ENCODE measurements at regions not wholly inside any gene's neighbourhood (a gene's known extent, or its start where the extent isn't known, plus 50 kb on each side); places are given as distances from the start of the nearest gene placed in this dataset.
"Not testable (repeated sequence)": the region's sequence is repeated elsewhere in the genome, so short reads cannot be mapped to it uniquely, and the experiment has no call there.

GRCh38 chr1:858649-859041, 65.1 kb upstream of the SAMD11 start:
- Histone ChIP-seq H4K91ac (ENCODE audit: low read length) (peak overlapping the region; percentile 50), H3K27me3 (ENCODE audit: control insufficient read depth in 1 of 2, insufficient read depth in 1 of 2, low read length in 2 of 2) (peaks cover 14 to 27% of the 10 kb centered on the region in 2 experiments), H3K4me3 (ENCODE audit: insufficient read depth in 1 of 2, low read depth in 1 of 2, low read length in 2 of 2) (peak overlapping the region in 1 of 2 experiments; percentile 18), H3K36me3 (ENCODE audit: control insufficient read depth in 1 of 2, insufficient read depth in 2 of 2, low read depth in 1 of 2, low read length in 2 of 2) (peaks cover 4 to 12% of the 10 kb centered on the region in 2 experiments)
- not testable (repeated sequence) for H3K4me1 ChIP-seq (ENCODE audit: control insufficient read depth, insufficient read depth, low read depth, low read length); H3K23ac ChIP-seq (ENCODE audit: low read length in 2 of 2); H2BK5ac ChIP-seq (ENCODE audit: low read depth, low read length, poor library complexity, severe bottlenecking); H3K4ac ChIP-seq (ENCODE audit: low read depth in 1 of 2, low read length in 2 of 2); H3K27ac ChIP-seq (ENCODE audit: low read length, poor library complexity, severe bottlenecking); H4K8ac ChIP-seq (ENCODE audit: low read length); H3K79me1 ChIP-seq (replicated peaks; ENCODE audit: low read length, poor library complexity, severe bottlenecking); H3K18ac ChIP-seq (ENCODE audit: low read depth in 1 of 2, low read length in 2 of 2); H2AK5ac ChIP-seq (ENCODE audit: low read length, severe bottlenecking); DNase-seq; H3K4me2 ChIP-seq (ENCODE audit: low read length, poor library complexity, severe bottlenecking); H3K14ac ChIP-seq (ENCODE audit: low read length in 2 of 2); H3K9ac ChIP-seq (ENCODE audit: low read length); H2BK15ac ChIP-seq (ENCODE audit: low read depth, poor library complexity, severe bottlenecking); H2BK120ac ChIP-seq (ENCODE audit: low read depth, low read length); H2BK12ac ChIP-seq (ENCODE audit: low read length in 2 of 2); H2AFZ ChIP-seq (ENCODE audit: low read depth, low read length); H3K9me3 ChIP-seq (ENCODE audit: control insufficient read depth, low read length)
- 24% methylated on average over 6 of the region's 12 CpGs for WGBS

- H3K27ac ChIP-seq (ENCODE audit: low read length, poor library complexity, severe bottlenecking); H3K4me3 ChIP-seq (ENCODE audit: insufficient read depth in 1 of 2, low read depth in 1 of 2, low read length in 2 of 2): not testable (repeated sequence)
These were observed 62.8 kb upstream of the SAMD11 start for GRCh38 chr1:860941-861340.

GRCh38 chr1:861714-862113, 62.0 kb upstream of the SAMD11 start:
- Histone ChIP-seq H2BK15ac (ENCODE audit: low read depth, poor library complexity, severe bottlenecking) (no peak overlapping the region), H2BK5ac (ENCODE audit: low read depth, low read length, poor library complexity, severe bottlenecking) (no peak overlapping the region), H2AK5ac (ENCODE audit: low read length, severe bottlenecking) (no peak overlapping the region), H3K4ac (ENCODE audit: low read depth in 1 of 2, low read length in 2 of 2) (no peak overlapping the region), H2AFZ (ENCODE audit: low read depth, low read length) (no peak overlapping the region), H3K27me3 (ENCODE audit: control insufficient read depth in 1 of 2, insufficient read depth in 1 of 2, low read length in 2 of 2) (peaks cover 31 to 53% of the 10 kb centered on the region in 2 experiments), H3K36me3 (ENCODE audit: control insufficient read depth in 1 of 2, insufficient read depth in 2 of 2, low read depth in 1 of 2, low read length in 2 of 2) (no peaks in the 10 kb centered on the region), H4K8ac (ENCODE audit: low read length) (no peak overlapping the region), H3K27ac (ENCODE audit: low read length, poor library complexity, severe bottlenecking) (no peak overlapping the region), H3K23ac (ENCODE audit: low read length in 2 of 2) (no peak overlapping the region), H3K9ac (ENCODE audit: low read length) (no peak overlapping the region), H3K14ac (ENCODE audit: low read length in 2 of 2) (no peak overlapping the region), H2BK120ac (ENCODE audit: low read depth, low read length) (no peak overlapping the region), H3K79me1 (replicated peaks; ENCODE audit: low read length, poor library complexity, severe bottlenecking) (no peaks in the 10 kb centered on the region), H3K18ac (ENCODE audit: low read depth in 1 of 2, low read length in 2 of 2) (no peak overlapping the region), H3K4me1 (ENCODE audit: control insufficient read depth, insufficient read depth, low read depth, low read length) (no peaks in the 10 kb centered on the region), H2BK12ac (ENCODE audit: low read length in 2 of 2) (no peak overlapping the region), H3K4me3 (ENCODE audit: insufficient read depth in 1 of 2, low read depth in 1 of 2, low read length in 2 of 2) (no peak overlapping the region), H3K9me3 (ENCODE audit: control insufficient read depth, low read length) (no peaks in the 10 kb centered on the region), H4K91ac (ENCODE audit: low read length) (no peak overlapping the region), H3K4me2 (ENCODE audit: low read length, poor library complexity, severe bottlenecking) (no peak overlapping the region)
- no peak for DNase-seq

More at GRCh38 chr1:860941-861340, 62.8 kb upstream of the SAMD11 start:
- H4K8ac ChIP-seq (ENCODE audit: low read length); H2AK5ac ChIP-seq (ENCODE audit: low read length, severe bottlenecking); H3K18ac ChIP-seq (ENCODE audit: low read depth in 1 of 2, low read length in 2 of 2); DNase-seq; H2AFZ ChIP-seq (ENCODE audit: low read depth, low read length); H3K36me3 ChIP-seq (ENCODE audit: control insufficient read depth in 1 of 2, insufficient read depth in 2 of 2, low read depth in 1 of 2, low read length in 2 of 2); H3K14ac ChIP-seq (ENCODE audit: low read length in 2 of 2); H3K79me1 ChIP-seq (replicated peaks; ENCODE audit: low read length, poor library complexity, severe bottlenecking); H3K4me2 ChIP-seq (ENCODE audit: low read length, poor library complexity, severe bottlenecking); H2BK15ac ChIP-seq (ENCODE audit: low read depth, poor library complexity, severe bottlenecking); H3K4ac ChIP-seq (ENCODE audit: low read depth in 1 of 2, low read length in 2 of 2); H2BK12ac ChIP-seq (ENCODE audit: low read length in 2 of 2); H3K23ac ChIP-seq (ENCODE audit: low read length in 2 of 2); H4K91ac ChIP-seq (ENCODE audit: low read length); H2BK120ac ChIP-seq (ENCODE audit: low read depth, low read length); H3K4me1 ChIP-seq (ENCODE audit: control insufficient read depth, insufficient read depth, low read depth, low read length); H3K9ac ChIP-seq (ENCODE audit: low read length); H2BK5ac ChIP-seq (ENCODE audit: low read depth, low read length, poor library complexity, severe bottlenecking); H3K9me3 ChIP-seq (ENCODE audit: control insufficient read depth, low read length): not testable (repeated sequence)
- WGBS = no CpG with 5 or more reads among the region's 11 CpGs
- H3K27me3 ChIP-seq (ENCODE audit: control insufficient read depth in 1 of 2, insufficient read depth in 1 of 2, low read length in 2 of 2) = peaks cover 27 to 50% of the 10 kb centered on the region in 2 experiments

GRCh38 chr1:862601-863000, 61.1 kb upstream of the SAMD11 start:
- H2BK12ac ChIP-seq (ENCODE audit: low read length in 2 of 2); DNase-seq; H3K4ac ChIP-seq (ENCODE audit: low read depth in 1 of 2, low read length in 2 of 2); H3K14ac ChIP-seq (ENCODE audit: low read length in 2 of 2); H4K8ac ChIP-seq (ENCODE audit: low read length); H2BK15ac ChIP-seq (ENCODE audit: low read depth, poor library complexity, severe bottlenecking); H3K79me1 ChIP-seq (replicated peaks; ENCODE audit: low read length, poor library complexity, severe bottlenecking); H2AFZ ChIP-seq (ENCODE audit: low read depth, low read length); H3K23ac ChIP-seq (ENCODE audit: low read length in 2 of 2); H2BK5ac ChIP-seq (ENCODE audit: low read depth, low read length, poor library complexity, severe bottlenecking); H3K4me3 ChIP-seq (ENCODE audit: insufficient read depth in 1 of 2, low read depth in 1 of 2, low read length in 2 of 2); H2AK5ac ChIP-seq (ENCODE audit: low read length, severe bottlenecking); H3K4me1 ChIP-seq (ENCODE audit: control insufficient read depth, insufficient read depth, low read depth, low read length); H3K9ac ChIP-seq (ENCODE audit: low read length); H3K18ac ChIP-seq (ENCODE audit: low read depth in 1 of 2, low read length in 2 of 2); H3K36me3 ChIP-seq (ENCODE audit: control insufficient read depth in 1 of 2, insufficient read depth in 2 of 2, low read depth in 1 of 2, low read length in 2 of 2); H3K27ac ChIP-seq (ENCODE audit: low read length, poor library complexity, severe bottlenecking); H3K4me2 ChIP-seq (ENCODE audit: low read length, poor library complexity, severe bottlenecking); H4K91ac ChIP-seq (ENCODE audit: low read length); H2BK120ac ChIP-seq (ENCODE audit: low read depth, low read length); H3K9me3 ChIP-seq (ENCODE audit: control insufficient read depth, low read length): not testable (repeated sequence)
- WGBS = 35% methylated on average over 1 of the region's 1 CpG
- peaks cover 35 to 57% of the 10 kb centered on the region in 2 experiments for H3K27me3 ChIP-seq (ENCODE audit: control insufficient read depth in 1 of 2, insufficient read depth in 1 of 2, low read length in 2 of 2)
